Ishikawa (cell line): ENCODE measurements at regions not wholly inside any gene's neighbourhood (a gene's known extent, or its start where the extent isn't known, plus 50 kb on each side); places are given as distances from the start of the nearest gene placed in this dataset.

Experiments used
- CEBPB ChIP-seq: IDR thresholded peaks from 2 replicates; pipeline ENCODE4 v1.6.1; 2012
- CREB1 ChIP-seq: IDR thresholded peaks from 2 replicates; pipeline ENCODE4 v1.6.1; 2012; ENCODE audit warnings: low read depth
- EGR1 ChIP-seq: IDR thresholded peaks from 2 replicates; pipeline ENCODE4 v1.6.1; 2012
- EP300 ChIP-seq: IDR thresholded peaks from 2 replicates; pipeline ENCODE4 v1.6.1; 2012; ENCODE audit warnings: borderline replicate concordance
- FOXM1 ChIP-seq: IDR thresholded peaks from 2 replicates; pipeline ENCODE4 v1.6.1; 2012; ENCODE audit warnings: low read depth, borderline replicate concordance
- NFIC ChIP-seq: IDR thresholded peaks from 2 replicates; pipeline ENCODE4 v1.6.1; 2012
- RAD21 ChIP-seq: IDR thresholded peaks from 2 replicates; pipeline ENCODE4 v1.6.1; 2012; ENCODE audit warnings: low read depth
- TAF1 ChIP-seq: IDR thresholded peaks from 2 replicates; pipeline ENCODE4 v1.6.1; 2012; ENCODE audit warnings: low read depth, mild to moderate bottlenecking
- TCF12 ChIP-seq: IDR thresholded peaks from 2 replicates; pipeline ENCODE4 v1.6.1; 2012; ENCODE audit warnings: low read depth
- TEAD4 ChIP-seq: IDR thresholded peaks from 2 replicates; pipeline ENCODE4 v1.6.1; 2012
- YY1 ChIP-seq: IDR thresholded peaks from 2 replicates; pipeline ENCODE4 v1.6.1; 2012; ENCODE audit warnings: low read depth
- ZBTB7A ChIP-seq: IDR thresholded peaks from 2 replicates; pipeline ENCODE4 v1.6.1; 2012; ENCODE audit warnings: low read depth
- TF ChIP-seq, protein P1 (sequence below): IDR thresholded peaks from 2 replicates; pipeline ENCODE4 v1.6.1; 2012
- TF ChIP-seq, protein P2 (sequence below): IDR thresholded peaks from 2 replicates; pipeline ENCODE4 v1.6.1; 2012; ENCODE audit warnings: low read depth, mild to moderate bottlenecking
- TF ChIP-seq, protein P3 (sequence below): IDR thresholded peaks from 2 replicates; pipeline ENCODE4 v1.6.1; 2012

DNA sequence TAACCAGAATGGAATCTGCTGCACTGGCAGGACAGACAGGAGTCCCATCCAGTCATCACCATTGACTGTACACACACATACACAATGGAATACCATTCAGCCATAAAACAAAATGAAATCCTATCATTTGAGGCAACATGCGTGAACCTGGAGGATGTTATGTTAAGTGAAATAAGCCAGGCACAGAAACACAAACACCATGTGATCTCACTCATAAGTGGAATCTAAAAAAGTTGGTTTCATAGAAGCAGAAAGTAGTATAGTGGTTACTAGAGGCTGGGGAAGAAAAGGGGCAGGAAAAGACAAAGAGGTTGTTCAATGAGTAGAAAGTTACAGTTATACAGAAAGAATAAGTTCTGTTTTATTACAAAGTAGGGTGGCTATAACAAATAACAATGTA is 884.0 kb upstream of the ACO1 start:
- TF ChIP-seq FOXM1 (no peak), CREB1 (no peak), TAF1 (no peak)

DNA sequence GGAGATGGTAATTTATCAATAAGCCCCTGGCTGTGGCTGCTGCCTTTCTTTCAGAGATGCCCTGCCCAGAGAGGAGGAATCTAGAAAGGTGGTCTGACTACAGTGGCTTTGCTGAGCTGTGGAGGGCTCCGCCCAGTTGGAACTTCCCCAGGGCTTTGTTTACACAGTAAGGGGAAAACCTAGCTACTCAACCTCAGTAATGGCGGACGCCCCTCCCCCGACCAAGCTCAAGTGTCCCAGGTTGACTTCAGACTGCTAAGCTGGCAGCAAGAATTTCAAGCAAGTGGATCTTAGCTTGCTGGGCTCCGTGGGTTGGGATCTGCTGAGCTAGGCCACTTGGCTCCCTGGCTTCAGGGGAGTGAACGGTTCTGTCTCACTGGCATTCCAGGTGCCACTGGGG is 865.4 kb upstream of the ACO1 start:
- TF ChIP-seq NFIC (no peak), EGR1 (no peak), EP300 (no peak), TEAD4 (no peak), CEBPB (no peak)
- TF ChIP-seq, protein P1, sequence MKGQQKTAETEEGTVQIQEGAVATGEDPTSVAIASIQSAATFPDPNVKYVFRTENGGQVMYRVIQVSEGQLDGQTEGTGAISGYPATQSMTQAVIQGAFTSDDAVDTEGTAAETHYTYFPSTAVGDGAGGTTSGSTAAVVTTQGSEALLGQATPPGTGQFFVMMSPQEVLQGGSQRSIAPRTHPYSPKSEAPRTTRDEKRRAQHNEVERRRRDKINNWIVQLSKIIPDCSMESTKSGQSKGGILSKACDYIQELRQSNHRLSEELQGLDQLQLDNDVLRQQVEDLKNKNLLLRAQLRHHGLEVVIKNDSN: no peak

DNA sequence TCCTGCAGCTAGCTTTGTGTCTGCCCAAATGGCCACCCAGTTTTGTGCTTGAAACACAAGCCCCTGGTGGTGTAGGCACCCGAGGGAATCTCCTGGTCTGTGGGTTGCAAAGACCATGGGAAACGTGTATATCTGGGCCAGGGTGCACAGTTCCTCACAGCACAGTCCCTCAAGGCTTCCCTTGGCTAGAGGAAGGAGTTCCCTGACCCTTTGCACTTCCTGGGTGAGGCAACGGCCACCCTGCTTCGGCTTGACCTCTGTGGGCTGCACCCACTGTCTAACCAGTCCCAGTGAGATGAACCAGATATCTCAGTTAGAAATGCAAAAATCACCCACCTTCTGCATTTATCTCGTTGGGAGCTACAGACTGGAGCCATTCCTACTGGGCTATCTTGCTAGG is 865.0 kb upstream of the ACO1 start:
- TF ChIP-seq EGR1 (no peak), YY1 (no peak), TAF1 (no peak), TEAD4 (no peak), FOXM1 (no peak), ZBTB7A (no peak), CREB1 (no peak), EP300 (no peak), NFIC (no peak), RAD21 (no peak), CEBPB (no peak), TCF12 (no peak)
- TF ChIP-seq, protein P2, sequence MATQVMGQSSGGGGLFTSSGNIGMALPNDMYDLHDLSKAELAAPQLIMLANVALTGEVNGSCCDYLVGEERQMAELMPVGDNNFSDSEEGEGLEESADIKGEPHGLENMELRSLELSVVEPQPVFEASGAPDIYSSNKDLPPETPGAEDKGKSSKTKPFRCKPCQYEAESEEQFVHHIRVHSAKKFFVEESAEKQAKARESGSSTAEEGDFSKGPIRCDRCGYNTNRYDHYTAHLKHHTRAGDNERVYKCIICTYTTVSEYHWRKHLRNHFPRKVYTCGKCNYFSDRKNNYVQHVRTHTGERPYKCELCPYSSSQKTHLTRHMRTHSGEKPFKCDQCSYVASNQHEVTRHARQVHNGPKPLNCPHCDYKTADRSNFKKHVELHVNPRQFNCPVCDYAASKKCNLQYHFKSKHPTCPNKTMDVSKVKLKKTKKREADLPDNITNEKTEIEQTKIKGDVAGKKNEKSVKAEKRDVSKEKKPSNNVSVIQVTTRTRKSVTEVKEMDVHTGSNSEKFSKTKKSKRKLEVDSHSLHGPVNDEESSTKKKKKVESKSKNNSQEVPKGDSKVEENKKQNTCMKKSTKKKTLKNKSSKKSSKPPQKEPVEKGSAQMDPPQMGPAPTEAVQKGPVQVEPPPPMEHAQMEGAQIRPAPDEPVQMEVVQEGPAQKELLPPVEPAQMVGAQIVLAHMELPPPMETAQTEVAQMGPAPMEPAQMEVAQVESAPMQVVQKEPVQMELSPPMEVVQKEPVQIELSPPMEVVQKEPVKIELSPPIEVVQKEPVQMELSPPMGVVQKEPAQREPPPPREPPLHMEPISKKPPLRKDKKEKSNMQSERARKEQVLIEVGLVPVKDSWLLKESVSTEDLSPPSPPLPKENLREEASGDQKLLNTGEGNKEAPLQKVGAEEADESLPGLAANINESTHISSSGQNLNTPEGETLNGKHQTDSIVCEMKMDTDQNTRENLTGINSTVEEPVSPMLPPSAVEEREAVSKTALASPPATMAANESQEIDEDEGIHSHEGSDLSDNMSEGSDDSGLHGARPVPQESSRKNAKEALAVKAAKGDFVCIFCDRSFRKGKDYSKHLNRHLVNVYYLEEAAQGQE: no peak
- TF ChIP-seq, protein P3, sequence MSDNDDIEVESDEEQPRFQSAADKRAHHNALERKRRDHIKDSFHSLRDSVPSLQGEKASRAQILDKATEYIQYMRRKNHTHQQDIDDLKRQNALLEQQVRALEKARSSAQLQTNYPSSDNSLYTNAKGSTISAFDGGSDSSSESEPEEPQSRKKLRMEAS: no peak
- TF ChIP-seq, protein P1: no peak

DNA sequence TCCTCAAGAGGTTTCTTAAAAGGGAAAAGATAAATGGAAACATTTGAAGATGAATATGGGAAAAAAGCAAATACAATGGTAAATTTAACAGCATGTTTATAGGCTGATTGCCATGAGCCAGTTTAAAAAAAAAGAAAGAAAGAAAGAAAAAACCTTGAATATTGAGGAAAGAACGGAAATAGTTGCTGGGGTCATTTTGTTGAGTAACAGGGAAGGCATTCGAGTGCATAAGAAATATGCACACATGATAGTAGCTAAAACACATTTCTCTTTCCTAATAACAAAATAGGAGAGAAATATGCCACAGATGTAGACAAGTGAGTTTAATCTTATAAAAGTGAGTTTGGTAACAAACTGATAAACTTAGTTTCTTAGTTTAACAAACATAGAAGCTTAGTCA is 864.6 kb upstream of the ACO1 start:
- TF ChIP-seq, protein P2: no peak

DNA sequence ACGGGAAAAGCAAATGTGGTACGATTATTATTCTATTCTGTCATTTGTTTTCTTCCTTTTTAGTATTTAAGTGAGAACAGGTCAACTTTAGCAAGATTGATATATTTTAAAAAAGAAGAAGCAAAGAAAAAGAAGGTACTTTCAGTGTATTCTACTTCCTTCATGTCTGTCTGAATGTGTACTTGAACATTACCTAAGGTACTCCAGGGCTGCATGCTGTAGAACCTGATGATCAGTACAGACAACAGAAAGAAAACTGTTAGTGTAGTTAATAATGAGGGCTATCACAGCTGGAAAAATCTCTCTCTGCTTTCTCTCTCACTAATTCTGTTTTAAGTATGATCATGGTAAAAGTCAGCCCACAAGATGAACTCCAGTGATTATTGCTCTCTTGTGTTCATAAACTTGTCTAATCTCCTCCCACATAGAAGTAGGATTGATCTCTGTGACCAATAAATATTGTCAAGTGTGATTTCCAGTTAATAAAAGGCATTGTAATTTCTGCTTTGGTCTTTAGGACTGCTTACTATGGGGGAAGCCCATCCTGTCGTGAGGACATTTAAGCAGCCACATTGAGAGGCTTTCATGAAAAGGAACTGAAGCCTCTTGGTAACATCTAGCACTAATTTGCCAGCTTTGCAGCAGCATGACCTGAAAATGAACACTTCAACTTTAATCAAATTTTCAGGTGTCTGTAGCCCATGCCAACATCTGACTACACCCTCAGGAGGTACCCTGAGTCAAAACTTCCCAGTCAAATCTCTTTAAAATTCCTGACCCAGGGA is 864.0 kb upstream of the ACO1 start:
- no peak for TF ChIP-seq RAD21
- TF ChIP-seq NFIC: no peak
- TF ChIP-seq EGR1: no peak
- TF ChIP-seq TAF1: no peak
- no peak for TF ChIP-seq FOXM1
- no peak for TF ChIP-seq EP300
- TF ChIP-seq, protein P1: no peak
- no peak for TF ChIP-seq CREB1
- TF ChIP-seq, protein P3: no peak
- no peak for TF ChIP-seq TCF12
- TF ChIP-seq ZBTB7A: no peak
- TF ChIP-seq, protein P2: no peak
